GM19438 (cell line): ENCODE measurements at regions not wholly inside any gene's neighbourhood (a gene's known extent, or its start where the extent isn't known, plus 50 kb on each side); places are given as distances from the start of the nearest gene placed in this dataset.

Experiments used
- ATAC-seq: cut with Tn5 transposase; IDR thresholded peaks from one replicate; pipeline ENCODE4 v1.9.1; 2021; ENCODE audit warnings: low read depth; ENCODE audit not compliant: unreplicated experiment

- ATAC-seq, result no peak
Observed at GRCh38 chr20:48313324-48313723, 514.5 kb downstream of the PREX1 start.

GRCh38 chr20:48311956-48312355 is 515.8 kb downstream of the PREX1 start:
- ATAC-seq, result no peak

DNA sequence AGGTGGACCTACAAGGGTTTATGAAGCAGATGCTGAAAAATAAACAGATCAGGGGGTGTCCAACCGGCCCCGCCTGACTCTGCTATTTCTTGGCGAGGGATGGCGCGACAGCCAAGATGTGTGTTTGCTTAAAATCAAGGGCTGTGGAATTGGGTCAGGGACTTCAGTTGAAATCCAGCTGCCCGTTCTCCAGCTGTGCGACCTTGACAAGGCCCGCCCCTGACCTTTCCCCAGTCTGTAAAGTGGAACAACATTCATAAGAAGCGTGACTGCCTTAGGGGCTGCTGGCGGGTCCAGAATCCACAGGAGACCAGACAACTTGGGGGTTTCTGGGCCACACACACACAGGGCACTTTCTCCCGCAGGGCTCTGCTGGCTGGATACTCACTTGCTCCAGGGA is 517.5 kb downstream of the PREX1 start:
- no peak for ATAC-seq

- ATAC-seq, result no peak
Observed at GRCh38 chr20:48309293-48309692, 518.5 kb downstream of the PREX1 start.

DNA sequence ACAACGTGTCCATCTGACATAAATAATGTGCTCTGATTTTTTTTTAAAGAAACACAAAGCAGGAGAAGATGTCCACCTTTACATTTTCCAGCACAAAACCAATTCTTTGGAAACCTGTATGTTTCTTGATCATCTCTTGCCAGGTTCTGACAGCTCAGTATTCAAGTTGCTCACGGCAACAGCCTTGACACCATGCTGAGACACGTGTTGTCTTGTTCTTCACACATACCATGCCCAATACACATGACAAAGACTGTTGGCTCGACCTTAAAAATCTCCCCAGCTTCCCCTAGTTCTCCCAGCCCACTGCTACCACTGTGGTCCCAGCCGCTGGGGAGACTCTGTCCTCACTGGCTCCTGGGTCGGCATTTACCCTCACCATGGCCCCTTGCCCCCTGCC is 518.9 kb downstream of the PREX1 start:
- ATAC-seq, result no peak

DNA sequence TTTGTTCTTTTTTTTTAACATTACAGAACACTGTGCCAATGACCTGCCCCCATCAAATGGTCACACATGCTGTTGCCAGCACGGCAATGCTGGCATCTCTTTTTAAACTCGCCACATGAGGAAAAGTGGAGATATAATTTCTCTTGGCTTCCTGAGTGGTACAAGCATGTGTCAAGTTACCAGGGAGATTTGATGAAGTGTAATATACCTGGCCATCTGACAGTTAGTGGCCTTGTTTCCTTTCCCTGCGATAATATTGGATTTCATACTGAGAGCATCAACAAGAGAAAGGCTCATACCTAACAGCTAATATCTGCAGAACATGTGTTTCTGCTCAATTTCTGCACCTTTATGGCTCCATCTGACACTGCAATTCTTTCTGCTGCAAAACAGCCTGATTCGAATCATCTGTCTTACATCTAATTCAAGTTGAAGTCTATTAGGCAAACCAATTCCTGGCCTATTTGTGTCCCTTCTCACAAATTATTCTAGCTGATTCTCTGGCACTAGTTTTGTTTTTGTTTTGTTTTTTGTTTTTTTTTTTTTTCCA is 519.5 kb downstream of the PREX1 start:
- no peak for ATAC-seq

GRCh38 chr20:48307277-48307676 is 520.5 kb downstream of the PREX1 start:
- no peak for ATAC-seq

- no peak for ATAC-seq
Observed at GRCh38 chr20:48302844-48303542, 517.7 kb upstream of the SULF2 start.

GRCh38 chr20:48302149-48302548 is 516.9 kb upstream of the SULF2 start:
- no peak for ATAC-seq

DNA sequence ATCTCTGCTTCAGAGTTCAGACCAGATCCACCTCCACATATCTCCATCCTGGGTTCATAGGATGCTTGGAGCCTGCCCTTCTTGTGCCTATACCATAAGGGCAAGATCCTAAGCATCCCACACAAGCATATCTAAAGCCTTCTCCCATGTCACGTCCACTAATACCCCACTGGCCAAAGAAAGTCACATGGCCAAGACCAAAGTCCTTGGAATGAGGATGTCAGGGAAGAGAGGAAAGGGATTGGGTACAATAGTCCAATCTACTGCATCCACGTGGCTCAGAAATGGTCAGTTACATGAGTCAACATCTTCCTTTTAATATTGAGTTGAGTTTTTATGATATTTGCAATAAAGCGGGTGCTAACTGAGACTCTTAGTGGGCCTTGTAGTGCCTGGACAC is 515.9 kb upstream of the SULF2 start:
- no peak for ATAC-seq

DNA sequence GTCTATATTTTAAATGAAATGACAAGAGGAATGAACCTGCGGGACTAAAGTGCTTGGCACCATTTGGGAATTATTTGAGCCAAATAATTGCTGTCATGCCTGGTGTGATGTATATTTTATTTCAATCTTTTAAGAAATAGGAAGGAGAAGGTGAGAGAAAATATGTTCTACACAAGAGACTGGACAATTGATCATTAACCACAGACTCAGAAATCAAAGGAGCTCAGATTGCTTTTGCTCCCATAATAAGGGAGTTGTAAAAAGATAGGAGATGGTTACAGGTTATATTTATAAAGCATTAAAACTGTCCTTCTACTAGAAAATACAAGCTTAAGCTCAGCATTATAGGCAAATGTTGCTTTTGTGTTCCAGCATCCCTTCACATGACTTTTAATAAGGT is 515.2 kb upstream of the SULF2 start:
- no peak for ATAC-seq

DNA sequence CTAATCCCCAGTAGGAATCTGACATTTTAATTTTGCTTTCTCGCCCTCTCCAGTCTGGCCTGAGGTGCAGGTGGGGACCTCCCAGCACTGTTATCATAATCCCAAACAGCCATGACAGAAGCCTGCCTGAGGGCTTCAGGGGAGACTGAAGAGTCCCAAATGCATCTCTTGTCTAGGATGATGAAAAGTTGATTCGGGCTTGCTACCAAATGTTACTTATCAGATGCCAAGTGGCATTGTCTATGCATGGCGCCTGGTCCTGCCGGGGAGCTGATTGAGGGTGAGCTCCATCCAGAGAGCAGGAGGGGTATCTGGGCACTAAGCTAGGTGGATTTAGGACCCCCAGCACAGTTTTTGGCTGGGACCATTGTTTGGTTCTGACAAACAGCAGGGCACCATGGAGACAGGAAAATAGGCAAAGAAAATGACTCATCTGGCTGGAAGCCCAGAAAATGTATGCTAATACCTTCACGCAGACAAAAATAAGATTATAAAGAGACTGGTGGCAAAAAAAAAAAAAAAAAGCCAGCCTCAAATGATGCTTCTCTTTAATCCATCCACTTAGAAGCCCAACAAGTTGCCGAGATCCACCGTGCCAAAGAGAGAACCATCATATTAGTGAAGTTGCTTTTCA is 513.7 kb upstream of the SULF2 start:
- no peak for ATAC-seq

DNA sequence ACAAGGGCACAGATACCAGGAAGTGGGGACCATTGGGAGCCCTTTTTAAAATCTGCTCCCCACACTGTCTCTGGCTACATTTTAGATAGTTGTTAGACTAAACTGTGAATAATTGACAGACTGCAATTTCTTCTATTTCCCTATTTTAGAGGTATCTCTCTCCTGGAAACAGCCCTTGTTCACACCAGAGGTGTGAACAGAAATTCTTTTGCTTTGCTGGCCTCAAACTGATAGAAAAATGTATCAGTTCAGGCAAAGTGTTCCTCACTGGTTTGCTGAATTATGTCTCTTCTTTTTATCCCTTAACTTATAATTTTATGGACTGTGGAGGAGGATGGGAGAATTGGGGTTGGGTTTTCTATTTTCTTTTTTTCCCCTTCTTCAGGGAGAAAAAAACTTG is 513.2 kb upstream of the SULF2 start:
- no peak for ATAC-seq

GRCh38 chr20:48295966-48296421 is 510.7 kb upstream of the SULF2 start:
- no peak for ATAC-seq

DNA sequence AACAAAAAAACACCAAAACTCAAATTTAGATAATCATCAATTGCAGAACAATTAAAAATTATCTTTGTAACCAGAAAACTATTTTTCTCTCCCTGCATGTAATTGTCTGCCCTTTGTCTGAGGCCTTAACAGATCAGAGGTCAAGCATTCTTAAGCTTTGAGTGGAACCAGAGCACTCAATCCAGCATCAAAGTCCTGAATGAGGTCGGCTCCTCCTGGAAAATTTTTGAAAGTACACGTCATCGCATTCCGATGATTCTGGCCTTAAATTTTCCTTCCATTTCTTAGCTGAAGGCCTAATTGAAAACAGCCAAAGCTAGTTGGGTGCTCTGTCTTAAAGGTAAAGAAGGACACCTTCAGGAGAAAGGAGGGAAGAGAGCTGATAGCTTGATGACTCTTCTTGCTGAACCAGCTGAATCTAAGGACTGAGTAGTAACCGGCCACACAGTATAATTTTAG is 510.2 kb upstream of the SULF2 start:
- no peak for ATAC-seq

GRCh38 chr20:48294942-48295341 is 509.7 kb upstream of the SULF2 start:
- no peak for ATAC-seq

- no peak for ATAC-seq
Observed at GRCh38 chr20:48294196-48294595, 508.9 kb upstream of the SULF2 start.

GRCh38 chr20:48293671-48294070 is 508.4 kb upstream of the SULF2 start:
- ATAC-seq, result no peak

DNA sequence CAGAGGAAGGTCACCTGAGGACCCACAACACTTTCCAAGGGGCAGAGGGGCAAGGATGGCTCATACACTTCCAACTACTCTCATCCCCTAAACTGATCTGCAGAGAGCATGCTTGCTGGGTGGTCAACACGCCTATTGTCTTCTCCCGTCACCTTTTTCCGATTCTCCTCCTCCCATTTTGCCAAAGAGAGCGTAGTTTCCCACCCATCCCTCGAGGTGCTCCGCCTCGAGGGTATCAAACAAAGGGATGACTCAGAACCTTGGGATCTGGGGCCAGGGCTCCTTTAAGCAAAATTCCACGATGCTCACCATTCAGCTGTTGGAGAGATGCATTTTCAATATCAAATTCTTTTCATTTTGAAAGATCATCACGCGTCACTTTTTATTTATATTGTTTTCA is 507.5 kb upstream of the SULF2 start:
- no peak for ATAC-seq

- ATAC-seq, result no peak
Observed at GRCh38 chr20:48291896-48292295, 506.6 kb upstream of the SULF2 start.

GRCh38 chr20:48288930-48289507 is 503.7 kb upstream of the SULF2 start:
- no peak for ATAC-seq
